ENCODE measurements at regions not wholly inside any gene's neighbourhood (a gene's known extent, or its start where the extent isn't known, plus 50 kb on each side); places are given as distances from the start of the nearest gene placed in this dataset.

- CTCF ChIA-PET = no interaction called here
- Histone ChIP-seq H3K4me1 (ENCODE audit: control insufficient read depth, insufficient read depth, low read length) (no peaks in the 10 kb centered on the region), H3K36me3 (ENCODE audit: control insufficient read depth, insufficient read depth, low read length) (no peaks in the 10 kb centered on the region), H3K27me3 (ENCODE audit: control insufficient read depth, insufficient read depth, low read length) (no peaks in the 10 kb centered on the region), H3K27ac (ENCODE audit: low read length) (no peak overlapping the region), H3K9me3 (ENCODE audit: control insufficient read depth, insufficient read depth, low read depth, low read length) (no peaks in the 10 kb centered on the region), H3K4me3 (ENCODE audit: low read depth in 2 of 2, low read length in 2 of 2) (no peak overlapping the region)
- DNase-seq (ENCODE audit: low read depth, low spot score) (no peak), ATAC-seq (no peak)
- in situ Hi-C loops (cut with HindIII; ENCODE audit: low pct_unique_long_range_greater_than_20kb, low sequenced_read_pairs) = no loop called here
- no TSS peak for BruUV-seq (replicated peaks)
- no peak for TF ChIP-seq POLR2AphosphoS5 (IDR thresholded peaks at IDR 0.05; ENCODE audit: low read depth, low read length)
- intact Hi-C loops (cut with micrococcal nuclease; ENCODE audit: unreplicated experiment) = no loop called here
- POLR2A ChIA-PET = no interaction called here
Observed at GRCh38 chr2:59561281-59561680, 992.2 kb downstream of the BCL11A start.

- no peaks in the 10 kb centered on the region for H3K4me1 ChIP-seq (ENCODE audit: control insufficient read depth, insufficient read depth, low read length)
- ChIA-PET CTCF (no interaction called here), POLR2A (no interaction called here)
- no peaks in the 10 kb centered on the region for H3K27me3 ChIP-seq (ENCODE audit: control insufficient read depth, insufficient read depth, low read length)
- in situ Hi-C loops (cut with HindIII; ENCODE audit: low pct_unique_long_range_greater_than_20kb, low sequenced_read_pairs) (no loop called here), intact Hi-C loops (cut with micrococcal nuclease; ENCODE audit: unreplicated experiment) (no loop called here)
- TF ChIP-seq TCF7L2 (IDR thresholded peaks at IDR 0.05; ENCODE audit: low read depth, low read length) = no peak
- TF ChIP-seq REST (IDR thresholded peaks at IDR 0.05; ENCODE audit: insufficient read depth in 1 of 2, low read depth in 2 of 2, low read length in 1 of 2) = no peak
- no peak for TF ChIP-seq POLR2AphosphoS5 (IDR thresholded peaks at IDR 0.05; ENCODE audit: low read depth, low read length)
- no peak for TF ChIP-seq SIN3A (IDR thresholded peaks at IDR 0.05; ENCODE audit: borderline replicate concordance, insufficient read depth, low read depth, low read length)
- TF ChIP-seq CTCF (IDR thresholded peaks at IDR 0.05) = no peak
- H3K9me3 ChIP-seq (ENCODE audit: control insufficient read depth, insufficient read depth, low read depth, low read length) = no peaks in the 10 kb centered on the region
- no peak overlapping the region for H3K4me3 ChIP-seq (ENCODE audit: low read depth in 2 of 2, low read length in 2 of 2)
- BruUV-seq (replicated peaks) = no TSS peak
- no peak overlapping the region for H3K27ac ChIP-seq (ENCODE audit: low read length)
- DNase-seq (ENCODE audit: low read depth, low spot score) (no peak), ATAC-seq (no peak)
- H3K36me3 ChIP-seq (ENCODE audit: control insufficient read depth, insufficient read depth, low read length) = no peaks in the 10 kb centered on the region
Observed at GRCh38 chr2:59560769-59561168, 992.7 kb downstream of the BCL11A start.

- ChIA-PET CTCF (no interaction called here), POLR2A (no interaction called here)
- intact Hi-C loops (cut with micrococcal nuclease; ENCODE audit: unreplicated experiment) (no loop called here), in situ Hi-C loops (cut with HindIII; ENCODE audit: low pct_unique_long_range_greater_than_20kb, low sequenced_read_pairs) (no loop called here)
- no peaks in the 10 kb centered on the region for H3K27me3 ChIP-seq (ENCODE audit: control insufficient read depth, insufficient read depth, low read length)
- H3K4me3 ChIP-seq (ENCODE audit: low read depth in 2 of 2, low read length in 2 of 2) = no peak overlapping the region
- DNase-seq (ENCODE audit: low read depth, low spot score) (no peak), ATAC-seq (no peak)
- no peak for TF ChIP-seq REST (IDR thresholded peaks at IDR 0.05; ENCODE audit: insufficient read depth in 1 of 2, low read depth in 2 of 2, low read length in 1 of 2)
- TF ChIP-seq TCF7L2 (IDR thresholded peaks at IDR 0.05; ENCODE audit: low read depth, low read length) = no peak
- no peak for TF ChIP-seq SIN3A (IDR thresholded peaks at IDR 0.05; ENCODE audit: borderline replicate concordance, insufficient read depth, low read depth, low read length)
- TF ChIP-seq CTCF (IDR thresholded peaks at IDR 0.05) = no peak
- no peak for TF ChIP-seq POLR2AphosphoS5 (IDR thresholded peaks at IDR 0.05; ENCODE audit: low read depth, low read length)
- no TSS peak for BruUV-seq (replicated peaks)
- no peaks in the 10 kb centered on the region for H3K9me3 ChIP-seq (ENCODE audit: control insufficient read depth, insufficient read depth, low read depth, low read length)
- no peaks in the 10 kb centered on the region for H3K36me3 ChIP-seq (ENCODE audit: control insufficient read depth, insufficient read depth, low read length)
- no peaks in the 10 kb centered on the region for H3K4me1 ChIP-seq (ENCODE audit: control insufficient read depth, insufficient read depth, low read length)
- H3K27ac ChIP-seq (ENCODE audit: low read length) = no peak overlapping the region
Observed at GRCh38 chr2:59540864-59541263, 1012.6 kb downstream of the BCL11A start.
